Nephron progenitor cell (in vitro differentiated cells): ENCODE measurements at regions not wholly inside any gene's neighbourhood (a gene's known extent, or its start where the extent isn't known, plus 50 kb on each side); places are given as distances from the start of the nearest gene placed in this dataset.

Source experiments
- DNase-seq: peaks from one replicate; pipeline ENCODE4 v3.0.0; 2021
- H3K27ac Mint-ChIP-seq: 2 replicates; pipeline ENCODE4 v1.8.0; 2021; ENCODE audit warnings: mild to moderate bottlenecking, moderate library complexity, mixed read lengths
- H3K27me3 Mint-ChIP-seq: 2 replicates; pipeline ENCODE4 v1.8.0; 2021; ENCODE audit warnings: mild to moderate bottlenecking, low read depth, mixed read lengths; ENCODE audit not compliant: poor library complexity
- H3K36me3 Mint-ChIP-seq: 2 replicates; pipeline ENCODE4 v1.8.0; 2021; ENCODE audit warnings: low read depth, mixed read lengths
- H3K4me1 Mint-ChIP-seq: 2 replicates; pipeline ENCODE4 v1.8.0; 2021; ENCODE audit warnings: mixed read lengths
- H3K4me3 Mint-ChIP-seq: 2 replicates; pipeline ENCODE4 v1.8.0; 2021; ENCODE audit warnings: mild to moderate bottlenecking, moderate library complexity, mixed read lengths
- H3K9me3 Mint-ChIP-seq: 2 replicates; pipeline ENCODE4 v1.8.0; 2021; ENCODE audit warnings: mild to moderate bottlenecking, moderate library complexity, mixed read lengths
- TF ChIP-seq, protein P1 (sequence below): fragments of 200-600 bp; sonication (generic); IDR thresholded peaks from 2 replicates; pipeline ENCODE4 v1.5.0; 2021; ENCODE audit warnings: antibody characterized with exemption

DNA sequence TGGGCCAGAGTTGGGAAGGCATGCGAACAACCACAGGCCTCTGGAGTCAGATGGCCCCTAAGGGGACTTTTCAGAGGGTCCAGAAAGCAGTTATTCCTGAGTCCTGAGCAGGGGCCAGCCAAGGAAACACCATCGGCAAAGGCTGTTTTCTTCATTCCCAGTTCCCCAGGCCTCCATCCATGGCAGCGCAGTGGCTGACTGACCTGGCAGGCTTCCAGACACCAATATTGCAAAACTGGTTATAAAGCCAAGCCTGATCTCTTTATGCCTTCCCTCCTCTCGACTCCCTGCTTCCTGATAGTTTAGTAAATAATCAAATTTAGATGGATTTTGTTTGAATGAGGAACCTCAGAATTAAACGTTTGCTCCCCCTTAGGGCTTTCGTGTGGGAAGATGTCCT, 133.4 kb upstream of the ITGA6 start:
- Mint-ChIP-seq H3K4me3 (no peak overlapping the region), H3K27ac (peak overlapping the region; percentile 62), H3K9me3 (peaks cover 14% of the 10 kb centered on the region), H3K4me1 (peaks cover 27% of the 10 kb centered on the region), H3K27me3 (peaks cover 14% of the 10 kb centered on the region), H3K36me3 (no peaks in the 10 kb centered on the region)
- no peak for DNase-seq
- TF ChIP-seq, protein P1, sequence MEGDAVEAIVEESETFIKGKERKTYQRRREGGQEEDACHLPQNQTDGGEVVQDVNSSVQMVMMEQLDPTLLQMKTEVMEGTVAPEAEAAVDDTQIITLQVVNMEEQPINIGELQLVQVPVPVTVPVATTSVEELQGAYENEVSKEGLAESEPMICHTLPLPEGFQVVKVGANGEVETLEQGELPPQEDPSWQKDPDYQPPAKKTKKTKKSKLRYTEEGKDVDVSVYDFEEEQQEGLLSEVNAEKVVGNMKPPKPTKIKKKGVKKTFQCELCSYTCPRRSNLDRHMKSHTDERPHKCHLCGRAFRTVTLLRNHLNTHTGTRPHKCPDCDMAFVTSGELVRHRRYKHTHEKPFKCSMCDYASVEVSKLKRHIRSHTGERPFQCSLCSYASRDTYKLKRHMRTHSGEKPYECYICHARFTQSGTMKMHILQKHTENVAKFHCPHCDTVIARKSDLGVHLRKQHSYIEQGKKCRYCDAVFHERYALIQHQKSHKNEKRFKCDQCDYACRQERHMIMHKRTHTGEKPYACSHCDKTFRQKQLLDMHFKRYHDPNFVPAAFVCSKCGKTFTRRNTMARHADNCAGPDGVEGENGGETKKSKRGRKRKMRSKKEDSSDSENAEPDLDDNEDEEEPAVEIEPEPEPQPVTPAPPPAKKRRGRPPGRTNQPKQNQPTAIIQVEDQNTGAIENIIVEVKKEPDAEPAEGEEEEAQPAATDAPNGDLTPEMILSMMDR: no peak

DNA sequence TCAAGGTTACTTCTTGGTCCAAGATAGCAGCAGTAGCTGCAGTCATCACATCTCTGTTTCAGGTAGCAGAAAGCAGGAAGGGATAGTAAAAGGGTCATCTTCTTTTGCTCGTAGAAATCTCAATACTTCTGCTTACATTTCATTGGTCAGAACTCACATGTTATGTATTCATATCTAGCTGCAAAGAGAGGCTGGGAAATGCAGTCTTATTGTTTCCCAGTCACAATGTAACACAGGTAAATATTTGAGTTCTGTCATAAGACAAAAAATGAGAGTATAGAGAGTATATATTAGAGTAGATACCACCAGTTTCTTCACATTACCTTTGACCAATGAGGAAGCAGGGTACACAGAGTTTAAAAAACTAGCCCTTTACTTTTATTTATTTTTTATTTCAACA, 132.4 kb upstream of the ITGA6 start:
- Mint-ChIP-seq H3K27me3 (peaks cover 14% of the 10 kb centered on the region), H3K4me1 (peaks cover 27% of the 10 kb centered on the region), H3K36me3 (no peaks in the 10 kb centered on the region), H3K4me3 (no peak overlapping the region), H3K9me3 (peaks cover 14% of the 10 kb centered on the region), H3K27ac (no peak overlapping the region)
- no peak for DNase-seq
- TF ChIP-seq, protein P1: no peak

DNA sequence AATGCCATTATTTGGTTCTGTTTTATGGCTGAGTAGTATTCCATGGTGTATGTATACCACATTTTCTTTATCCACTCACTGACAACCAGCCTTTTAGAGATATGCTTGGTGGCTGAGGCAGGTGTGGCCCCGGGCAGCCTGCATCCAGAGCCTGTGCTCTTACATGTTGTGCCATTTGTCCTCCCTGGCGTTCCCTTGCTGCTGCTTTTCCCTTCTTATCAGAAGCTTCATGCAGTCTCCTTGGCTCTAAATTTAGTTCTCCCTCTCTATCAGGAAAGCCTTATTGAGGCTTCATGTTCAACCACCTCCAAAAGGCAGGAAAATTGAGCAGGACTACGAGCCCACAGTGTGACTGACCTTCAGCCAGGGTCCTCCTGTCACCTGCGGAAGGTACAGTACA, 131.7 kb upstream of the ITGA6 start:
- Mint-ChIP-seq H3K9me3 (peaks cover 19% of the 10 kb centered on the region), H3K27ac (no peak overlapping the region), H3K27me3 (peaks cover 14% of the 10 kb centered on the region), H3K36me3 (no peaks in the 10 kb centered on the region), H3K4me1 (peaks cover 27% of the 10 kb centered on the region), H3K4me3 (no peak overlapping the region)
- TF ChIP-seq, protein P1: no peak
- DNase-seq: no peak

DNA sequence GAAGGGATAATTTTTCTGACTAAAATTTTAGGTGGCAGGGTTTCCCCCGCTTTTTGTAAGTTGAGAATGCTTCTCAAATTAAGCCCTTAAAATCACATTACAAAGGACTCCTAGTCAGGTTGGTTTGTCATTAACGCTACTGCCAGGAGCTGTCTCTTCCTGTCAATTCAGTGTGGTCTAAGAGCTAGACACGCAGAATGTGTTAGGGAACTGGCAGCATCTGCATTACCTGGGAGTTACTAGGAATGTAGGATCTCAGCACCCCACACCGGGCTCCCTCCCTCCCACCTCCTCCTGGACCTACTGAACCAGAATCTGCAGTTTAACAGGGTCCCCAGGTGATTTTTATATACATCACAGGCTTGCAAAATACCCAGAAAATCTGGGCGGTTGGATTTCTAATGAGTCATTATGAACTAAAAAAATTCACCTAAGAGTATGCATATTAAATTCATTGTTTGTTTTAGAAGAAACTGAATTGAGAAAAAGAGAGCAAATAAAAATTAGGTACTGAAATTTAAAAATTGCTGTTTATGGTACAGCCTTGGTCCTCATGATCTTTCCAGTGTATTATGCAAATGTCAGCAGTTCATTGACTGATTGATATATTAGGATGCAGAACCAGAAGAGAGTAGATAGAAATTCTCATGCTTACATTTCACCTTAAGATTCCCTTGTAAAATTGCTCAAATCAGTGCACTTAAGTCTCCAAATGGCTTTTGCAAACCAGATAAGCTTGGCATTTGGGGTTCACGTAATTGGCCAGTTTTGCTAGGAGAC, 130.9 kb upstream of the ITGA6 start:
- peaks cover 27% of the 10 kb centered on the region for H3K4me1 Mint-ChIP-seq
- no peak overlapping the region for H3K27ac Mint-ChIP-seq
- TF ChIP-seq, protein P1: no peak

DNA sequence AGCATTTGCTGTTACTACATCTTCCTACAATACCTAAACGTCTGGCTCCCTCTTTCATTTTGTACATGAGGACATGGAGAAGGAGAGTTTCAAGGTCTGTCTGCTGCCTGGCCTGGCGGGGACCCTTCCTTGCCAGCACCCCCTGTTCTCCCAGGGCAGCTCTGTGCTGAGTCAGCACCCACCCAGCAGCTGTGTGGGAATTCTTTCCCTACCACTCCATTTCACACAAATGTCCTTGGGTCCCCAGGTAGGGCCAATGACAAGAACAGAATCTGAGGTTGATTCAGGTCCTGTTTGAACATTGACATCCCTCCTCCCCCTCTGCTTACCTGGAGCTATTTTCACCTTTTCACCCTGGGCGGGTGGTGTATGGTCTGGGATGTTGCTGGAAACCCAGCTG, 129.9 kb upstream of the ITGA6 start:
- Mint-ChIP-seq H3K27ac (no peak overlapping the region), H3K4me1 (peaks cover 27% of the 10 kb centered on the region), H3K4me3 (no peak overlapping the region), H3K27me3 (peaks cover 14% of the 10 kb centered on the region), H3K36me3 (no peaks in the 10 kb centered on the region), H3K9me3 (peaks cover 12% of the 10 kb centered on the region)
- no peak for DNase-seq
- TF ChIP-seq, protein P1: no peak

More for the DNA sequence above, 130.9 kb upstream of the ITGA6 start:
- Mint-ChIP-seq H3K27me3 (peaks cover 14% of the 10 kb centered on the region), H3K9me3 (peaks cover 18% of the 10 kb centered on the region), H3K36me3 (no peaks in the 10 kb centered on the region), H3K4me3 (no peak overlapping the region)
- no peak for DNase-seq

DNA sequence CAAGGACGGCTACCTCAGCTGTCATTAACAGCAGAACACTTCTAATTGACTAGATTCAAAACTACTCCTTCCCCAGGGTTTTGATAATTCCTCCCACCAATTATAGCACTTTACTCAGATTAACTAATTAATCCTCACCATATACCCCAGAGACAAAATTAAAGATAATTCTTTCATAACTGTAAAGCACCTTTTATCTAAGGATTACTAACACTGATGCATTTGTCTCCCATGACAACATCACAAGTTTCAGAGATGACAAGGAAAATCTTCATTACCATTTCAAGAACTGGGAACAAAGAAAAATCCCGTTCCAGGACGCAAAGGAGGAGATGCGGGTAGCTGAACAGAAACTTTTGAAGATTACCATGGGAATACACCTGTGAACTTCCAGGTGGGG, 129.4 kb upstream of the ITGA6 start:
- no peaks in the 10 kb centered on the region for H3K36me3 Mint-ChIP-seq
- H3K4me3 Mint-ChIP-seq: no peak overlapping the region
- peaks cover 14% of the 10 kb centered on the region for H3K27me3 Mint-ChIP-seq
- TF ChIP-seq, protein P1: no peak
- no peak for DNase-seq
- H3K4me1 Mint-ChIP-seq: peaks cover 27% of the 10 kb centered on the region
- H3K27ac Mint-ChIP-seq: no peak overlapping the region
- H3K9me3 Mint-ChIP-seq: peaks cover 12% of the 10 kb centered on the region
